Fibroblast of lung (primary cell): ENCODE measurements at regions not wholly inside any gene's neighbourhood (a gene's known extent, or its start where the extent isn't known, plus 50 kb on each side); places are given as distances from the start of the nearest gene placed in this dataset.

Experiments used
- CTCF ChIP-seq, 2 donors: IDR thresholded peaks in 1 of 2; conservative IDR thresholded peaks in 1 of 2; 1 replicate in 1 of 2; 2 replicates in 1 of 2; pipeline ENCODE4 v1.5.1; 2011 to 2012; ENCODE audit warnings: low read length in 2 of 2, control low read depth in 1 of 2, inconsistent platforms in 1 of 2, low read depth in 1 of 2, mild to moderate bottlenecking in 1 of 2
- EZH2 ChIP-seq: IDR thresholded peaks from 2 replicates; pipeline ENCODE4 v1.5.1; 2012; ENCODE audit warnings: low read length, control low read depth, mild to moderate bottlenecking; ENCODE audit errors: missing control alignments

- TF ChIP-seq CTCF (conservative IDR thresholded peaks at IDR 0.05 in 1 of 2, IDR thresholded peaks at IDR 0.05 in 1 of 2; ENCODE audit: low read depth in 1 of 2, low read length in 2 of 2) (no peak), EZH2 (no peak)
Measured at GRCh38 chr5:67855523-67855922, 360.0 kb upstream of the PIK3R1 start.
